ENCODE measurements at regions not wholly inside any gene's neighbourhood (a gene's known extent, or its start where the extent isn't known, plus 50 kb on each side); places are given as distances from the start of the nearest gene placed in this dataset.

DNA sequence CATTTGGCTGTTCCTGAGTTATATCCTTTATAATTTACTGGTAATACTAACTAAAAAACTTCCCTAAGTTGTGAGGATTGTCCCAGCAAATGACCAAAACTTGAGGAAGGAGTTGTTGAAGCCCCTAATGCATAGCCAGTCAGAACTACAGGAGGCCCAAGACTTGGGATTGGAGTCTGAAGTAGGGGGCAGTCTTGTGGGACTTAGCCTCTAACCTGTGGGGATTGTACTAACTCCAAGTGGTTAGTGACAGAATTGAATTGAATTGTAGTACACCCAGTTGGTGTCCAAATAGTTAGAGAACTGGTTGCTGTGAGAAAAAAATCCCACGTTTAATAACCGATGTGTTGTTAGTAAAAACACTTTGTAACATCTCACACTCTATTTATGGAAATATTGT lies 1506.3 kb downstream of the ADGRL3 start:
- ChIA-PET CTCF (no interaction called here), POLR2A (no interaction called here)
- Mint-ChIP-seq H3K36me3 (no peaks in the 10 kb centered on the region), H3K9me3 (peaks cover 8 to 18% (median 13%) of the 10 kb centered on the region in 3 donors), H3K27me3 (no peaks in the 10 kb centered on the region), H3K27ac (no peak overlapping the region), H3K4me3 (no peak overlapping the region), H3K4me1 (no peaks in the 10 kb centered on the region)
- DNase-seq = no peak
- no CpG with 5 or more reads among the region's 2 CpGs for WGBS (ENCODE audit: insufficient coverage)
- no peak overlapping the region for H3K27ac ChIP-seq (ENCODE audit: low read length)
- H3K9me3 ChIP-seq = no peaks in the 10 kb centered on the region
- no peaks in the 10 kb centered on the region for H3K27me3 ChIP-seq (replicated peaks in 1 of 2; ENCODE audit: control insufficient read depth in 2 of 2, extremely low read depth in 1 of 2, insufficient read depth in 2 of 2, low read length in 1 of 2)
- H3K4me1 ChIP-seq (ENCODE audit: control insufficient read depth in 1 of 2, extremely low read depth in 1 of 2, insufficient read depth in 2 of 2, low read length in 2 of 2) = no peaks in the 10 kb centered on the region
- H3K4me3 ChIP-seq (ENCODE audit: control insufficient read depth in 1 of 2, extremely low read depth in 1 of 2, low read length in 1 of 2) = no peak overlapping the region
- no peaks in the 10 kb centered on the region for H3K36me3 ChIP-seq (ENCODE audit: control insufficient read depth in 2 of 2, extremely low read depth in 1 of 2, insufficient read depth in 1 of 2, low read length in 1 of 2)
- ATAC-seq (replicated peaks in 1 of 4) = no peak

DNA sequence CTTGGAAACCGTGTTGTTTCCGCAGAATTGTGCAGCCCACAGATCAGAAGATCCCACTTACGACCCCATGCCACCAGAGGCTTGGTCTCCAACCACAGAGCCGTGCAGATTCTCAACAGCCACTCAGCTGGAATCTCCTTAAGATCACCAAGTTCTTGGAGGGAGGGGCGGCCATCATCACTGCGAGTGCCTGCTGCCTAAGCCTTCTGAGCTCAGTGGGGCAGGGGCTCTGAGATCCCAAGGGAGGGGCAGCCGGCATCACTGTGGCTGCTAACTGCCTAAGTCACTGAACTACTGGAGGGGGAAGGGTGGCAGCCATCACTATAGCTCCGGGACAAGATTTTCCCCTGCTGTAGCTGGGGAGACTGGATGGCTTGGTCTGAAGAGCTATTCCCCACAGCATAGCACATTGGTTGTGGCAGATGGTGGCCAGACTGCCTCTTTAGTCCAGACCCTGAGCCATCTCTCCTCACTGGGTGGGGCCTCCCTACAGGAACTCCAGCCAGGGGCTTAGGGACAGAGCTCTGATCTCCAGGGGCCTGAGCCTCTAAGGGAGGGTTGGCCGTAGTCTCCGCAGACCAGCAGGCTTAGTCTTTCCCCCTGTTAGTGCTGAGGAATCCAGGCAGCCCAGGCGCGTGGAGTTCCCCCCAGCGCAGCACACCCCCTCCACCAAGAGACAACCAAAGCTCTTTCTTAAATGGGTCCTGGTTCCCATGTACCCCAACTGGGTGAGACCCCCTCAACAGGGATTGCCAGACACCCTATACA lies 1483.9 kb downstream of the ADGRL3 start:
- ChIA-PET POLR2A (interaction anchor here in 1 of 2 donors (0.6 kb wide), 1 partner anchor 10 kb away, joined by 5 read pairs; no protein-coding TSS in a partner anchor), CTCF (no interaction called here)
- no peak overlapping the region for H3K4me3 ChIP-seq (ENCODE audit: control insufficient read depth in 1 of 2, extremely low read depth in 1 of 2, low read length in 1 of 2)
- no peaks in the 10 kb centered on the region for H3K27me3 ChIP-seq (replicated peaks in 1 of 2; ENCODE audit: control insufficient read depth in 2 of 2, extremely low read depth in 1 of 2, insufficient read depth in 2 of 2, low read length in 1 of 2)
- Mint-ChIP-seq H3K9me3 (peaks cover 9 to 31% (median 15%) of the 10 kb centered on the region in 3 donors), H3K4me3 (no peak overlapping the region), H3K4me1 (no peaks in the 10 kb centered on the region), H3K27me3 (no peaks in the 10 kb centered on the region), H3K36me3 (no peaks in the 10 kb centered on the region), H3K27ac (no peak overlapping the region)
- ATAC-seq (replicated peaks in 1 of 4) (no peak), DNase-seq (no peak)
- no peaks in the 10 kb centered on the region for H3K4me1 ChIP-seq (ENCODE audit: control insufficient read depth in 1 of 2, extremely low read depth in 1 of 2, insufficient read depth in 2 of 2, low read length in 2 of 2)
- WGBS (ENCODE audit: insufficient coverage) = 92% methylated on average over 10 of the region's 13 CpGs
- H3K9me3 ChIP-seq = no peaks in the 10 kb centered on the region
- H3K36me3 ChIP-seq (ENCODE audit: control insufficient read depth in 2 of 2, extremely low read depth in 1 of 2, insufficient read depth in 1 of 2, low read length in 1 of 2) = no peaks in the 10 kb centered on the region
- no peak overlapping the region for H3K27ac ChIP-seq (ENCODE audit: low read length)

DNA sequence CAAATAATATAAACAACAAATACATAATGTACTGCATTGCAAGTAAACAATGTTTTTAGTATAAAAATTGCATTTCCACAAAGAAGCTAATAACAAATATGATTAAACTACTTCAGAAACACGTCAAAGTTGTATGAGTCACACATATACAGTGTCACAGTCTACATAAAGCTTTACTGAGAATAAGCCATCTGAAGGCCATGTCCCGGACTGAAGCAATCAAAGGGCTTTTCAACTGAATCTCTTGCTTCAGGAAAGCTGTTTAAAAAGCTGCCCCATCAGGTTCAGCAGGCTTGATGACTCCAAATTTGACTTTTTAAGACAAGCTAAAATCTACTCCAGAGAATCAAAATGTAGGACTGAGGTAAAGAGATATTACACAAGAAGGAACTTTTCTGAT lies 1476.8 kb downstream of the ADGRL3 start:
- H3K9me3 Mint-ChIP-seq = peaks cover 9 to 29% (median 21%) of the 10 kb centered on the region in 3 donors
- WGBS (ENCODE audit: insufficient coverage) = 56% methylated on average over 1 of the region's 2 CpGs
- Histone ChIP-seq H3K4me3 (ENCODE audit: control insufficient read depth in 1 of 2, extremely low read depth in 1 of 2, low read length in 1 of 2) (no peak overlapping the region), H3K27me3 (replicated peaks in 1 of 2; ENCODE audit: control insufficient read depth in 2 of 2, extremely low read depth in 1 of 2, insufficient read depth in 2 of 2, low read length in 1 of 2) (no peaks in the 10 kb centered on the region), H3K4me1 (ENCODE audit: control insufficient read depth in 1 of 2, extremely low read depth in 1 of 2, insufficient read depth in 2 of 2, low read length in 2 of 2) (no peaks in the 10 kb centered on the region), H3K27ac (ENCODE audit: low read length) (no peak overlapping the region), H3K36me3 (ENCODE audit: control insufficient read depth in 2 of 2, extremely low read depth in 1 of 2, insufficient read depth in 1 of 2, low read length in 1 of 2) (no peaks in the 10 kb centered on the region), H3K9me3 (no peaks in the 10 kb centered on the region)
- no peaks in the 10 kb centered on the region for H3K27me3 Mint-ChIP-seq
- DNase-seq (no peak), ATAC-seq (replicated peaks in 1 of 4) (no peak)
- H3K36me3 Mint-ChIP-seq = no peaks in the 10 kb centered on the region
- no peaks in the 10 kb centered on the region for H3K4me1 Mint-ChIP-seq
- POLR2A ChIA-PET = no interaction called here
- no peak overlapping the region for H3K27ac Mint-ChIP-seq
- no peak overlapping the region for H3K4me3 Mint-ChIP-seq
- CTCF ChIA-PET = no interaction called here

DNA sequence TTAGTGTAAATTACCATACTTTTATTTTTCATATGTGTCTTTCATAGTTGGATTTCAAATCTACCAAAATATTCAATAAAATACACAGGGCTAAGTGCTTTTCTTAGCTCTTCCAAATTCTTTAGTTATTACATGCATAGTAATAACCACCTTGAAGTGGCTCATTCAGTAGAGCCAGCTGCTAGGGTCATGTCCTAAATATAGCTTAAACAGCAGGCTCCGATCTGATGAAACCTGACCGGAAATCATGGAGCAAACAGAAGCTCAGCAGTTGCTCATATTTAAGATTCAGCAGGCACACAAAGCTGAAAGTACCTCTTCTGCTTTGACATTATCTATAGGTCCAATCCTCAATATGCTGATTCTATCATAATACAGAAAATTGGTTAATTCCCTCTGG lies 1470.4 kb downstream of the ADGRL3 start:
- H3K36me3 ChIP-seq (ENCODE audit: control insufficient read depth in 2 of 2, extremely low read depth in 1 of 2, insufficient read depth in 1 of 2, low read length in 1 of 2) = no peaks in the 10 kb centered on the region
- H3K9me3 ChIP-seq = peaks cover 2% of the 10 kb centered on the region
- CTCF ChIA-PET = no interaction called here
- no peaks in the 10 kb centered on the region for H3K27me3 ChIP-seq (replicated peaks in 1 of 2; ENCODE audit: control insufficient read depth in 2 of 2, extremely low read depth in 1 of 2, insufficient read depth in 2 of 2, low read length in 1 of 2)
- DNase-seq (no peak), ATAC-seq (replicated peaks in 1 of 4) (no peak)
- H3K27ac ChIP-seq (ENCODE audit: low read length) = no peak overlapping the region
- H3K4me3 Mint-ChIP-seq = no peak overlapping the region
- H3K27ac Mint-ChIP-seq = no peak overlapping the region
- no peaks in the 10 kb centered on the region for H3K27me3 Mint-ChIP-seq
- peaks cover 2 to 12% (median 11%) of the 10 kb centered on the region in 3 donors for H3K9me3 Mint-ChIP-seq
- H3K4me3 ChIP-seq (ENCODE audit: control insufficient read depth in 1 of 2, extremely low read depth in 1 of 2, low read length in 1 of 2) = no peak overlapping the region
- POLR2A ChIA-PET = no interaction called here
- H3K36me3 Mint-ChIP-seq = no peaks in the 10 kb centered on the region
- H3K4me1 ChIP-seq (ENCODE audit: control insufficient read depth in 1 of 2, extremely low read depth in 1 of 2, insufficient read depth in 2 of 2, low read length in 2 of 2) = no peaks in the 10 kb centered on the region
- 85% methylated on average over 2 of the region's 2 CpGs for WGBS (ENCODE audit: insufficient coverage)
- no peaks in the 10 kb centered on the region for H3K4me1 Mint-ChIP-seq

DNA sequence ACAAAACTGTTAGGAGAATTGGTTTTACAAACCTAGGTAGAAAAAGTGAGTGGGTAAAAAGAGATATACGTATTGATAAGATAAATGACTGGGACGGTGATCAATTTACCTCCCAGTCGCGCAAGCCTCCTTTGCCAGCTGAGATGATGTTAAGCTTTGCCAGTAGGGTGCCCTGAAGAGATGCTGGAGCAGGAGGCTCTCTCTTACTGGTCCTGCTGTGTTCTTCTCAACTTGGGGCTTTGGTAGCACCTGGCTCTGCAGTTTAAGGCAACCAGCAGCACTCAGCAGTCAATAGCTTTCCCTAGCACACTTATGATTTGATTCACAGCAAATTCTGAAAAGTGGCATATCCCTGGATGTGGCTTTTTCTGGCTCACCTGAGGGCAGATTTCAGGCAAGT lies 1461.7 kb downstream of the ADGRL3 start:
- Mint-ChIP-seq H3K27me3 (no peaks in the 10 kb centered on the region), H3K27ac (no peak overlapping the region), H3K4me3 (no peak overlapping the region), H3K9me3 (peaks cover 3 to 16% (median 4%) of the 10 kb centered on the region in 3 donors), H3K4me1 (no peaks in the 10 kb centered on the region), H3K36me3 (no peaks in the 10 kb centered on the region)
- H3K36me3 ChIP-seq (ENCODE audit: control insufficient read depth in 2 of 2, extremely low read depth in 1 of 2, insufficient read depth in 1 of 2, low read length in 1 of 2) = no peaks in the 10 kb centered on the region
- no peak overlapping the region for H3K4me3 ChIP-seq (ENCODE audit: control insufficient read depth in 1 of 2, extremely low read depth in 1 of 2, low read length in 1 of 2)
- ChIA-PET CTCF (no interaction called here), POLR2A (no interaction called here)
- no peaks in the 10 kb centered on the region for H3K9me3 ChIP-seq
- no peak for ATAC-seq (replicated peaks in 1 of 4)
- DNase-seq = no peak
- WGBS (ENCODE audit: insufficient coverage) = 89% methylated on average over 3 of the region's 4 CpGs
- no peaks in the 10 kb centered on the region for H3K27me3 ChIP-seq (replicated peaks in 1 of 2; ENCODE audit: control insufficient read depth in 2 of 2, extremely low read depth in 1 of 2, insufficient read depth in 2 of 2, low read length in 1 of 2)
- H3K4me1 ChIP-seq (ENCODE audit: control insufficient read depth in 1 of 2, extremely low read depth in 1 of 2, insufficient read depth in 2 of 2, low read length in 2 of 2) = no peaks in the 10 kb centered on the region
- no peak overlapping the region for H3K27ac ChIP-seq (ENCODE audit: low read length)

DNA sequence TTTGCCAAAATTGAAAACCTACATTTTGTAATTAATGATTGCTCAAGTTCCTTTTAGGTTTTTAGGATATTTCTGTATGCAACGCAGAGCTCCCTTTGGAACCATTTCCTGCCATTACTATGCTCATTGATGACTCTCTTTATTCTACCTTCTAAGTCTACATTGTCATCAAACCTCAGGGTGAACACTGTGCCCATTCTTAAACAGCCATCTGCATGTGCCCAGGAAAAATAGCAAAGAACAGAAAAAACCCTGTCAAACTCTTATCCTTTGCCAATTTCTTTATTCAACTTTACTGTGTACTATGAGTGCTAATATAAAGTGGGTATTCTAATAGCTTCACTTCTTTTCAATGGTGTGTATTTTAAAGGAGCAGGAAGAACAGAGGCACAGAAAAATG lies 1455.9 kb downstream of the ADGRL3 start:
- CTCF ChIA-PET = no interaction called here
- Mint-ChIP-seq H3K9me3 (peaks cover 6 to 20% (median 10%) of the 10 kb centered on the region in 3 donors), H3K4me1 (no peaks in the 10 kb centered on the region), H3K27ac (no peak overlapping the region), H3K36me3 (no peaks in the 10 kb centered on the region), H3K27me3 (no peaks in the 10 kb centered on the region), H3K4me3 (no peak overlapping the region)
- no peak for DNase-seq
- Histone ChIP-seq H3K36me3 (ENCODE audit: control insufficient read depth in 2 of 2, extremely low read depth in 1 of 2, insufficient read depth in 1 of 2, low read length in 1 of 2) (no peaks in the 10 kb centered on the region), H3K27ac (ENCODE audit: low read length) (no peak overlapping the region), H3K9me3 (no peaks in the 10 kb centered on the region), H3K4me3 (ENCODE audit: control insufficient read depth in 1 of 2, extremely low read depth in 1 of 2, low read length in 1 of 2) (no peak overlapping the region), H3K27me3 (replicated peaks in 1 of 2; ENCODE audit: control insufficient read depth in 2 of 2, extremely low read depth in 1 of 2, insufficient read depth in 2 of 2, low read length in 1 of 2) (no peaks in the 10 kb centered on the region), H3K4me1 (ENCODE audit: control insufficient read depth in 1 of 2, extremely low read depth in 1 of 2, insufficient read depth in 2 of 2, low read length in 2 of 2) (no peaks in the 10 kb centered on the region)
- no CpG with 5 or more reads among the region's 1 CpG for WGBS (ENCODE audit: insufficient coverage)
- POLR2A ChIA-PET = no interaction called here
- ATAC-seq (replicated peaks in 1 of 4) = no peak

DNA sequence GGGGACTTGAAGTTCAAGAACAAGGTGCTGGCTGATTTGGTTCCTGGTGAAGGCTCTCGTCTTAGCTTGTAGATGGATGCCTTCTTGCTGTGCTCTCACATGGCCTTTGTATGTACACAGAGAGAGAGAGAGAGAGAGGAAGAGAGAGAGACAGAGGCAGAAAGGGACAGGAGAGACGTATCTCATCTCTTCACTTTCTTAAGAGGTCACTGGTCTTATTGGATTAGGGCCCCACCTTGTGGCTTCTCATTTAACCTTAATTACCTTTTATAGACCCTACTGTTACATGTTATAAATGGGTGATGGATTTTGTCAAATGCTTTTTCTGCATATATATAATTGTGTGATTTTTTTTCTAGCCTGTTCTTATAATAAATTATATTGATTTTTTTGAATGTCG lies 1444.2 kb downstream of the ADGRL3 start:
- ChIA-PET POLR2A (no interaction called here), CTCF (no interaction called here)
- ATAC-seq (replicated peaks in 1 of 4) (no peak), DNase-seq (no peak)
- 43% methylated on average over 1 of the region's 3 CpGs for WGBS (ENCODE audit: insufficient coverage)
- no peak overlapping the region for H3K4me3 Mint-ChIP-seq
- H3K27ac Mint-ChIP-seq = no peak overlapping the region
- H3K27me3 Mint-ChIP-seq = no peaks in the 10 kb centered on the region
- no peak overlapping the region for H3K4me3 ChIP-seq (ENCODE audit: control insufficient read depth in 1 of 2, extremely low read depth in 1 of 2, low read length in 1 of 2)
- H3K9me3 Mint-ChIP-seq = peaks cover 9 to 19% (median 10%) of the 10 kb centered on the region in 3 donors
- no peak overlapping the region for H3K27ac ChIP-seq (ENCODE audit: low read length)
- H3K36me3 Mint-ChIP-seq = no peaks in the 10 kb centered on the region
- H3K36me3 ChIP-seq (ENCODE audit: control insufficient read depth in 2 of 2, extremely low read depth in 1 of 2, insufficient read depth in 1 of 2, low read length in 1 of 2) = no peaks in the 10 kb centered on the region
- H3K27me3 ChIP-seq (replicated peaks in 1 of 2; ENCODE audit: control insufficient read depth in 2 of 2, extremely low read depth in 1 of 2, insufficient read depth in 2 of 2, low read length in 1 of 2) = no peaks in the 10 kb centered on the region
- H3K4me1 ChIP-seq (ENCODE audit: control insufficient read depth in 1 of 2, extremely low read depth in 1 of 2, insufficient read depth in 2 of 2, low read length in 2 of 2) = no peaks in the 10 kb centered on the region
- no peaks in the 10 kb centered on the region for H3K4me1 Mint-ChIP-seq
- H3K9me3 ChIP-seq = no peaks in the 10 kb centered on the region
